Upper lobe of left lung (tissue), 6 donors: ENCODE measurements at regions not wholly inside any gene's neighbourhood (a gene's known extent, or its start where the extent isn't known, plus 50 kb on each side); places are given as distances from the start of the nearest gene placed in this dataset.
"Not testable (repeated sequence)": the region's sequence is repeated elsewhere in the genome, so short reads cannot be mapped to it uniquely, and the experiment has no call there.

Experiments used
- ATAC-seq, 2 donors: fragments of 200-7000 bp; cut with Tn5 transposase; one replicate each; pipeline ENCODE4 v1.9.1; 2022; ENCODE audit warnings: mild to moderate bottlenecking in 2 of 2, moderate library complexity in 2 of 2; ENCODE audit not compliant: low FRiP score in 2 of 2
- DNase-seq, 2 donors: peaks; one replicate each; pipeline ENCODE4 v3.0.0-alpha.2; 2019 to 2020
- H3K27ac ChIP-seq, 4 donors: fragments of 200-600 bp; sonication (generic); one replicate each; pipeline ENCODE4 v1.5.1; 2016 to 2019
- H3K27me3 ChIP-seq, 4 donors: fragments of 200-600 bp; sonication (generic); one replicate each; pipeline ENCODE4 v1.5.1; 2017 to 2019
- H3K36me3 ChIP-seq, 4 donors: fragments of 200-600 bp; sonication (generic); one replicate each; pipeline ENCODE4 v1.5.1; 2016 to 2019
- H3K4me1 ChIP-seq, 4 donors: fragments of 200-600 bp; sonication (generic); one replicate each; pipeline ENCODE4 v1.5.1; 2018 to 2019
- H3K4me3 ChIP-seq, 4 donors: fragments of 200-600 bp; sonication (generic); one replicate each; pipeline ENCODE4 v1.5.1; 2017 to 2019; ENCODE audit warnings: mild to moderate bottlenecking in 2 of 4, moderate library complexity in 1 of 4
- H3K9me3 ChIP-seq, 4 donors: fragments of 200-600 bp; sonication (generic); one replicate each; pipeline ENCODE4 v1.5.1; 2018 to 2019
- CTCF ChIP-seq, 6 experiments: fragments of 450-650 bp in 4 of 6; fragments of 200-600 bp in 2 of 6; sonication (generic) in 2 of 6; IDR thresholded peaks; one replicate each; pipeline ENCODE4 v1.5.1; 2016 to 2019; ENCODE audit warnings: antibody characterized with exemption in 6 of 6
- EP300 ChIP-seq, 4 donors: sonication (generic); formaldehyde crosslinking; IDR thresholded peaks; one replicate each; pipeline ENCODE4 v1.5.1; 2017; ENCODE audit warnings: antibody characterized with exemption in 4 of 4, control low read depth in 2 of 4
- POLR2A ChIP-seq, 4 donors: fragments of 450-650 bp; IDR thresholded peaks; one replicate each; pipeline ENCODE4 v1.5.1; 2016 to 2017; ENCODE audit warnings: antibody characterized with exemption in 4 of 4, mild to moderate bottlenecking in 2 of 4
- POLR2AphosphoS5 ChIP-seq, 2 donors: sonication (generic); formaldehyde crosslinking; IDR thresholded peaks; one replicate each; pipeline ENCODE4 v1.5.1; 2017; ENCODE audit warnings: antibody characterized with exemption in 2 of 2
- WGBS, 2 donors: methylation state at CpG; one replicate each; pipeline ENCODE4 v1.1.5; 2017 to 2018; 5-methylcytosine and 5-hydroxymethylcytosine counted together
- donor health status: DM: no; HTN: no; CAD: no; lungs with moderate emphysema.
- donor health status: DM: no; HTN: yes; CAD: no; lungs with severe emphysema.

GRCh38 chr3:197618408-197618807 is 62.6 kb upstream of the BDH1 start:
- not testable (repeated sequence) for H3K27ac ChIP-seq, H3K27me3 ChIP-seq, H3K4me1 ChIP-seq, DNase-seq, ATAC-seq, H3K9me3 ChIP-seq, H3K4me3 ChIP-seq
- H3K36me3 ChIP-seq = peaks cover 32 to 72% (median 56%) of the 10 kb centered on the region in 4 donors
- 78 to 85% methylated on average over 5 of the region's 5 CpGs for WGBS, 2 donors

GRCh38 chr3:197615430-197615829 is 59.7 kb upstream of the BDH1 start:
- no peaks in the 10 kb centered on the region for H3K27me3 ChIP-seq

GRCh38 chr3:197614134-197614533 is 58.4 kb upstream of the BDH1 start:
- ATAC-seq = not testable (repeated sequence)
- 92 to 96% methylated on average over 3 of the region's 3 CpGs for WGBS, 2 donors

More at GRCh38 chr3:197615430-197615829, 59.7 kb upstream of the BDH1 start:
- DNase-seq (no peak), ATAC-seq (no peak)
- TF ChIP-seq EP300 (IDR thresholded peaks at IDR 0.05) (no peak), POLR2A (IDR thresholded peaks at IDR 0.05) (no peak), CTCF (IDR thresholded peaks at IDR 0.05) (no peak), POLR2AphosphoS5 (IDR thresholded peaks at IDR 0.05) (no peak)
- Histone ChIP-seq H3K36me3 (peaks cover 35 to 88% (median 61%) of the 10 kb centered on the region in 4 donors), H3K4me3 (no peak overlapping the region), H3K4me1 (no peaks in the 10 kb centered on the region), H3K9me3 (peaks cover 0 to 6% (median 1%) of the 10 kb centered on the region in 4 donors), H3K27ac (no peak overlapping the region)
- WGBS, 2 donors = 96 to 97% methylated on average over 3 of the region's 3 CpGs

GRCh38 chr3:197613199-197613598 is 57.4 kb upstream of the BDH1 start:
- no peak for DNase-seq
- Histone ChIP-seq H3K27me3 (no peaks in the 10 kb centered on the region), H3K4me3 (no peak overlapping the region), H3K27ac (no peak overlapping the region), H3K9me3 (peaks cover 0 to 6% (median 1%) of the 10 kb centered on the region in 4 donors), H3K4me1 (no peaks in the 10 kb centered on the region), H3K36me3 (peaks cover 25 to 89% (median 54%) of the 10 kb centered on the region in 4 donors)
- WGBS, 2 donors = 86 to 93% methylated on average over 6 of the region's 6 CpGs
- TF ChIP-seq EP300 (IDR thresholded peaks at IDR 0.05) (no peak), POLR2A (IDR thresholded peaks at IDR 0.05) (no peak), POLR2AphosphoS5 (IDR thresholded peaks at IDR 0.05) (no peak), CTCF (IDR thresholded peaks at IDR 0.05) (no peak)
- ATAC-seq = no peak

More at GRCh38 chr3:197614134-197614533, 58.4 kb upstream of the BDH1 start:
- not testable (repeated sequence) for H3K4me3 ChIP-seq, H3K27me3 ChIP-seq, H3K27ac ChIP-seq, H3K4me1 ChIP-seq, DNase-seq, H3K9me3 ChIP-seq
- peaks cover 27 to 87% (median 50%) of the 10 kb centered on the region in 4 donors for H3K36me3 ChIP-seq

GRCh38 chr3:197611255-197611654 is 55.5 kb upstream of the BDH1 start:
- WGBS, 2 donors = 99 to 100% methylated on average over 2 of the region's 2 CpGs
- Histone ChIP-seq H3K4me1 (no peaks in the 10 kb centered on the region), H3K27me3 (no peaks in the 10 kb centered on the region), H3K9me3 (peaks cover 0 to 6% (median 1%) of the 10 kb centered on the region in 4 donors), H3K36me3 (peaks cover 32 to 98% (median 62%) of the 10 kb centered on the region in 4 donors), H3K27ac (no peak overlapping the region), H3K4me3 (no peak overlapping the region)
- no peak for TF ChIP-seq POLR2AphosphoS5 (IDR thresholded peaks at IDR 0.05)
- TF ChIP-seq EP300 (IDR thresholded peaks at IDR 0.05) = no peak
- TF ChIP-seq POLR2A (IDR thresholded peaks at IDR 0.05) = no peak
- TF ChIP-seq CTCF (IDR thresholded peaks at IDR 0.05) = no peak
- DNase-seq = no peak
- ATAC-seq = no peak

GRCh38 chr3:197606468-197606867 is 50.7 kb upstream of the BDH1 start:
- WGBS, 2 donors = 100% methylated on average over 3 of the region's 3 CpGs
- DNase-seq = no peak
- Histone ChIP-seq H3K27ac (no peak overlapping the region), H3K9me3 (no peaks in the 10 kb centered on the region), H3K4me3 (no peak overlapping the region), H3K27me3 (no peaks in the 10 kb centered on the region), H3K36me3 (peaks cover 9 to 75% (median 38%) of the 10 kb centered on the region in 4 donors), H3K4me1 (no peaks in the 10 kb centered on the region)
- no peak for TF ChIP-seq EP300 (IDR thresholded peaks at IDR 0.05)
- no peak for TF ChIP-seq POLR2A (IDR thresholded peaks at IDR 0.05)
- TF ChIP-seq CTCF (IDR thresholded peaks at IDR 0.05) = no peak
- no peak for TF ChIP-seq POLR2AphosphoS5 (IDR thresholded peaks at IDR 0.05)
- no peak for ATAC-seq
